ENCODE measurements at regions not wholly inside any gene's neighbourhood (a gene's known extent, or its start where the extent isn't known, plus 50 kb on each side); places are given as distances from the start of the nearest gene placed in this dataset.

- POLR2A ChIA-PET: no interaction called here
- TF ChIP-seq CTCF (IDR thresholded peaks at IDR 0.05): no peak
- Mint-ChIP-seq H3K27me3 (peaks cover 17% of the 10 kb centered on the region), H3K9me3 (peaks cover 10% of the 10 kb centered on the region), H3K27ac (no peak overlapping the region), H3K4me1 (ENCODE audit: low read depth) (peaks cover 6% of the 10 kb centered on the region), H3K4me3 (no peak overlapping the region), H3K36me3 (ENCODE audit: low read depth) (no peaks in the 10 kb centered on the region)
- intact Hi-C loops (cut with micrococcal nuclease): no loop called here
- CTCF ChIA-PET: no interaction called here
- DNase-seq (no peak), ATAC-seq (no peak)
Observed at GRCh38 chr10:15462253-15462897, 91.3 kb upstream of the FAM171A1 start.

GRCh38 chr10:15461353-15462108, 90.4 kb upstream of the FAM171A1 start:
- H3K36me3 Mint-ChIP-seq (ENCODE audit: low read depth): no peaks in the 10 kb centered on the region
- no peak for TF ChIP-seq CTCF (IDR thresholded peaks at IDR 0.05)
- no peak overlapping the region for H3K4me3 Mint-ChIP-seq
- ChIA-PET CTCF (no interaction called here), POLR2A (no interaction called here)
- ATAC-seq (no peak), DNase-seq (no peak)
- H3K27ac Mint-ChIP-seq: no peak overlapping the region
- H3K27me3 Mint-ChIP-seq: peaks cover 16% of the 10 kb centered on the region
- peaks cover 6% of the 10 kb centered on the region for H3K4me1 Mint-ChIP-seq (ENCODE audit: low read depth)
- peaks cover 10% of the 10 kb centered on the region for H3K9me3 Mint-ChIP-seq
- intact Hi-C loops (cut with micrococcal nuclease): no loop called here

GRCh38 chr10:15460661-15461060, 89.6 kb upstream of the FAM171A1 start:
- peaks cover 6% of the 10 kb centered on the region for H3K4me1 Mint-ChIP-seq (ENCODE audit: low read depth)
- H3K9me3 Mint-ChIP-seq: peaks cover 10% of the 10 kb centered on the region
- H3K27ac Mint-ChIP-seq: no peak overlapping the region
- CTCF ChIA-PET: no interaction called here
- H3K36me3 Mint-ChIP-seq (ENCODE audit: low read depth): no peaks in the 10 kb centered on the region
- TF ChIP-seq CTCF (IDR thresholded peaks at IDR 0.05): no peak
- POLR2A ChIA-PET: no interaction called here
- intact Hi-C loops (cut with micrococcal nuclease): no loop called here
- H3K4me3 Mint-ChIP-seq: no peak overlapping the region
- DNase-seq: no peak
- H3K27me3 Mint-ChIP-seq: peaks cover 18% of the 10 kb centered on the region
- ATAC-seq: no peak

DNA sequence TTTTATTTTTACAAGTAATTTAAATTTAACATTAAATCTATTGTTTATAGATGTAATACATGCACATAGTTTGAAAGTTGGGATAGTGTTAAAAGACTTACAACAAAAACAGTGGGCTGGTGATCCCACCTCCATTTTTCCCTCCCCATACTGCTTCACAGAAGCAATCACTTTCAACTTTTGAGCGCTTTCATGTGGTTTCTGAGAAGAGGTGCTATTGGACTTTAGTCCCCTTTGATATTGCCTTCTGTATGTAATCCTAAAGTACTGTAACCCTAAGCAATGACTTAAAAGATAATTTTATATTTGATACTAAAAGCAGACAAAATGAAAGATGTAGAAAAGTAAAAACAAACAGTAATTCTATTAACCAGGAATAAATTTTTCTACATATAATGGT, 88.1 kb upstream of the FAM171A1 start:
- Mint-ChIP-seq H3K9me3 (peaks cover 10% of the 10 kb centered on the region), H3K4me1 (ENCODE audit: low read depth) (peaks cover 6% of the 10 kb centered on the region), H3K27me3 (peaks cover 20% of the 10 kb centered on the region), H3K4me3 (no peak overlapping the region), H3K36me3 (ENCODE audit: low read depth) (no peaks in the 10 kb centered on the region), H3K27ac (no peak overlapping the region)
- POLR2A ChIA-PET: no interaction called here
- intact Hi-C loops (cut with micrococcal nuclease): no loop called here
- ATAC-seq (no peak), DNase-seq (no peak)
- CTCF ChIA-PET: no interaction called here
- no peak for TF ChIP-seq CTCF (IDR thresholded peaks at IDR 0.05)

- Mint-ChIP-seq H3K36me3 (ENCODE audit: low read depth) (no peaks in the 10 kb centered on the region), H3K27ac (no peak overlapping the region), H3K4me1 (ENCODE audit: low read depth) (peaks cover 6% of the 10 kb centered on the region), H3K9me3 (no peaks in the 10 kb centered on the region), H3K4me3 (no peak overlapping the region), H3K27me3 (peaks cover 25% of the 10 kb centered on the region)
- DNase-seq (no peak), ATAC-seq (no peak)
- TF ChIP-seq CTCF (IDR thresholded peaks at IDR 0.05): no peak
- ChIA-PET POLR2A (no interaction called here), CTCF (no interaction called here)
- intact Hi-C loops (cut with micrococcal nuclease): no loop called here
Observed at GRCh38 chr10:15457382-15457781, 86.3 kb upstream of the FAM171A1 start.

Data from activated CD8-positive, alpha-beta T cell treated with anti-CD3 and anti-CD28 coated beads for 36 hours (primary cell).